GM19351 (cell line): ENCODE measurements at regions not wholly inside any gene's neighbourhood (a gene's known extent, or its start where the extent isn't known, plus 50 kb on each side); places are given as distances from the start of the nearest gene placed in this dataset.
"Not testable (repeated sequence)": the region's sequence is repeated elsewhere in the genome, so short reads cannot be mapped to it uniquely, and the experiment has no call there.

Experiments used
- ATAC-seq: cut with Tn5 transposase; IDR thresholded peaks from one replicate; pipeline ENCODE4 v1.9.1; 2021; ENCODE audit warnings: mild to moderate bottlenecking, moderate library complexity; ENCODE audit not compliant: unreplicated experiment

- ATAC-seq = no peak
Observed at GRCh38 chr3:115251509-115251908, 104.4 kb upstream of the ZBTB20 start.

GRCh38 chr3:115252679-115253078, 105.6 kb upstream of the ZBTB20 start:
- no peak for ATAC-seq

- ATAC-seq = no peak
Observed at GRCh38 chr3:115254492-115255196, 107.6 kb upstream of the ZBTB20 start.

GRCh38 chr3:115255197-115255585, 108.1 kb upstream of the ZBTB20 start:
- ATAC-seq = no peak

- no peak for ATAC-seq
Observed at GRCh38 chr3:115270849-115271248, 123.8 kb upstream of the ZBTB20 start.

- no peak for ATAC-seq
Observed at GRCh38 chr3:115272036-115272824, 125.1 kb upstream of the ZBTB20 start.

GRCh38 chr3:115275896-115276295, 128.8 kb upstream of the ZBTB20 start:
- no peak for ATAC-seq

- ATAC-seq = no peak
Observed at GRCh38 chr3:115279939-115280338, 132.9 kb upstream of the ZBTB20 start.

- no peak for ATAC-seq
Observed at GRCh38 chr3:115280506-115280905, 133.4 kb upstream of the ZBTB20 start.

GRCh38 chr3:115281697-115282675, 134.9 kb upstream of the ZBTB20 start:
- no peak for ATAC-seq

- no peak for ATAC-seq
Observed at GRCh38 chr3:115284980-115285379, 137.9 kb upstream of the ZBTB20 start.

- ATAC-seq = no peak
Observed at GRCh38 chr3:115286529-115287197, 139.6 kb upstream of the ZBTB20 start.

GRCh38 chr3:115287198-115287597, 140.1 kb upstream of the ZBTB20 start:
- ATAC-seq = no peak

- ATAC-seq = no peak
Observed at GRCh38 chr3:115292131-115292530, 145.0 kb upstream of the ZBTB20 start.

- ATAC-seq = no peak
Observed at GRCh38 chr3:115292677-115293165, 145.6 kb upstream of the ZBTB20 start.

- ATAC-seq = no peak
Observed at GRCh38 chr3:115293321-115293720, 146.2 kb upstream of the ZBTB20 start.

GRCh38 chr3:115301364-115301860, 154.3 kb upstream of the ZBTB20 start:
- ATAC-seq = no peak

GRCh38 chr3:115317953-115318352, 170.9 kb upstream of the ZBTB20 start:
- ATAC-seq = not testable (repeated sequence)

GRCh38 chr3:115321400-115321805, 174.3 kb upstream of the ZBTB20 start:
- ATAC-seq = peak; percentile 76

GRCh38 chr3:115322901-115323300, 175.8 kb upstream of the ZBTB20 start:
- ATAC-seq = no peak
